Natural killer cell (primary cell): ENCODE measurements at regions not wholly inside any gene's neighbourhood (a gene's known extent, or its start where the extent isn't known, plus 50 kb on each side); places are given as distances from the start of the nearest gene placed in this dataset.

Experiments used
- ATAC-seq, 3 donors: fragments of 150-1000 bp in 2 of 3; fragments of 200-7000 bp in 1 of 3; cut with Tn5 transposase; 1 replicate in 1 of 3; 2 replicates in 2 of 3; pipeline ENCODE4 v1.10.0; 2021; ENCODE audit warnings: mild to moderate bottlenecking in 2 of 3, moderate library complexity in 2 of 3
- DNase-seq, 2 donors: peaks; one replicate each; pipeline versions ENCODE4 v3.0.0 to v3.0.0-alpha.2; 2013 to 2021; ENCODE audit warnings: mixed read lengths in 1 of 2
- H3K27ac ChIP-seq: one replicate; pipeline ENCODE4 v1.5.1; 2013; ENCODE audit warnings: mild to moderate bottlenecking, low read length
- H3K27me3 ChIP-seq: one replicate; pipeline ENCODE4 v1.6.1; 2013; ENCODE audit warnings: low read length; ENCODE audit not compliant: control insufficient read depth, insufficient read depth
- H3K36me3 ChIP-seq: one replicate; pipeline ENCODE4 v1.6.1; 2013; ENCODE audit warnings: low read length; ENCODE audit not compliant: control insufficient read depth, insufficient read depth
- H3K4me1 ChIP-seq: one replicate; pipeline ENCODE4 v1.6.1; 2013; ENCODE audit warnings: low read length; ENCODE audit not compliant: control insufficient read depth, insufficient read depth
- H3K4me3 ChIP-seq: one replicate; pipeline ENCODE4 v1.5.1; 2013; ENCODE audit warnings: low read length
- H3K9me3 ChIP-seq: one replicate; pipeline ENCODE4 v1.6.1; 2013; ENCODE audit warnings: low read length; ENCODE audit not compliant: control insufficient read depth, insufficient read depth
- H3K27ac Mint-ChIP-seq, 2 donors: one replicate each; pipeline ENCODE4 v1.8.0; 2022; ENCODE audit warnings: mild to moderate bottlenecking in 2 of 2, mixed read lengths in 2 of 2, moderate library complexity in 1 of 2
- H3K27me3 Mint-ChIP-seq, 2 donors: one replicate each; pipeline ENCODE4 v1.8.0; 2022; ENCODE audit warnings: low read depth in 2 of 2, mixed read lengths in 2 of 2
- H3K36me3 Mint-ChIP-seq: one replicate; pipeline ENCODE4 v1.8.0; 2022; ENCODE audit warnings: mixed read lengths
- H3K4me1 Mint-ChIP-seq, 2 donors: one replicate each; pipeline ENCODE4 v1.8.0; 2022; ENCODE audit warnings: mixed read lengths in 2 of 2
- H3K4me3 Mint-ChIP-seq: one replicate; pipeline ENCODE4 v1.8.0; 2022; ENCODE audit warnings: mild to moderate bottlenecking, moderate library complexity, mixed read lengths
- H3K9me3 Mint-ChIP-seq, 2 donors: one replicate each; pipeline ENCODE4 v1.8.0; 2022; ENCODE audit warnings: mixed read lengths in 2 of 2
- WGBS: methylation state at CpG from one replicate; pipeline ENCODE4 v1.1.7; 2013; ENCODE audit warnings: missing lambda C conversion rate; ENCODE audit not compliant: insufficient coverage; 5-methylcytosine and 5-hydroxymethylcytosine counted together
- intact Hi-C: fragments of 100-400 bp; cut with micrococcal nuclease; formaldehyde crosslinking; loops from one replicate; pipeline ENCODE4 v1.14.2; 2022
- TF ChIP-seq, protein P1 (sequence below): fragments of 200-600 bp; IDR thresholded peaks from one replicate; pipeline ENCODE4 v1.8.0; 2022; ENCODE audit warnings: antibody characterized with exemption

DNA sequence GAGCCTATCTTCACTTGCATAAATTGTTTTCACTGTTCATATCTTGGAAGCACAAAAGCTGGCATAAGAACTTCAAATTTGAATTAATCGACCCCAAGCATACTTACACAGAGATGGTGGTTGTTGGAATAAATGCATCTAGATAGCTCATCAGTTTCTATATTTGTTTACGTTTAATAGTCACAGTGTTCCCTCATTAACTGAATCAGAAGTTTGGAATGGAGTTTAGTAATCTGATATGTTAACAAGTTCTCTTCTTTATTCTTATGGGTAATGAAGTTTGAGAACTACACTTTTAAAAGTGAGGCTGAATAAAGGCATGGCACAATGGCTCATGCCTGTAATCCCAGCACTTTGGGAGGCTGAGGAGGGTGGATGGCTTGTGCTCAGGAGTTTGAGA lies 886.7 kb upstream of the PCDH20 start:
- H3K27me3 ChIP-seq = no peaks in the 10 kb centered on the region
- no peaks in the 10 kb centered on the region for H3K36me3 ChIP-seq
- TF ChIP-seq, protein P1, sequence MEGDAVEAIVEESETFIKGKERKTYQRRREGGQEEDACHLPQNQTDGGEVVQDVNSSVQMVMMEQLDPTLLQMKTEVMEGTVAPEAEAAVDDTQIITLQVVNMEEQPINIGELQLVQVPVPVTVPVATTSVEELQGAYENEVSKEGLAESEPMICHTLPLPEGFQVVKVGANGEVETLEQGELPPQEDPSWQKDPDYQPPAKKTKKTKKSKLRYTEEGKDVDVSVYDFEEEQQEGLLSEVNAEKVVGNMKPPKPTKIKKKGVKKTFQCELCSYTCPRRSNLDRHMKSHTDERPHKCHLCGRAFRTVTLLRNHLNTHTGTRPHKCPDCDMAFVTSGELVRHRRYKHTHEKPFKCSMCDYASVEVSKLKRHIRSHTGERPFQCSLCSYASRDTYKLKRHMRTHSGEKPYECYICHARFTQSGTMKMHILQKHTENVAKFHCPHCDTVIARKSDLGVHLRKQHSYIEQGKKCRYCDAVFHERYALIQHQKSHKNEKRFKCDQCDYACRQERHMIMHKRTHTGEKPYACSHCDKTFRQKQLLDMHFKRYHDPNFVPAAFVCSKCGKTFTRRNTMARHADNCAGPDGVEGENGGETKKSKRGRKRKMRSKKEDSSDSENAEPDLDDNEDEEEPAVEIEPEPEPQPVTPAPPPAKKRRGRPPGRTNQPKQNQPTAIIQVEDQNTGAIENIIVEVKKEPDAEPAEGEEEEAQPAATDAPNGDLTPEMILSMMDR = no peak
- no peaks in the 10 kb centered on the region for H3K4me1 ChIP-seq
- H3K27ac Mint-ChIP-seq = no peak overlapping the region
- H3K9me3 Mint-ChIP-seq = peaks cover 4 to 11% of the 10 kb centered on the region in 2 donors
- H3K27me3 Mint-ChIP-seq = no peaks in the 10 kb centered on the region
- WGBS = no CpG with 5 or more reads among the region's 2 CpGs
- no peak for DNase-seq
- H3K4me3 Mint-ChIP-seq = no peak overlapping the region
- ATAC-seq = no peak
- no peak overlapping the region for H3K4me3 ChIP-seq
- H3K9me3 ChIP-seq = no peaks in the 10 kb centered on the region
- intact Hi-C loops = no loop called here
- H3K4me1 Mint-ChIP-seq = no peaks in the 10 kb centered on the region
- H3K36me3 Mint-ChIP-seq = no peaks in the 10 kb centered on the region
- no peak overlapping the region for H3K27ac ChIP-seq

DNA sequence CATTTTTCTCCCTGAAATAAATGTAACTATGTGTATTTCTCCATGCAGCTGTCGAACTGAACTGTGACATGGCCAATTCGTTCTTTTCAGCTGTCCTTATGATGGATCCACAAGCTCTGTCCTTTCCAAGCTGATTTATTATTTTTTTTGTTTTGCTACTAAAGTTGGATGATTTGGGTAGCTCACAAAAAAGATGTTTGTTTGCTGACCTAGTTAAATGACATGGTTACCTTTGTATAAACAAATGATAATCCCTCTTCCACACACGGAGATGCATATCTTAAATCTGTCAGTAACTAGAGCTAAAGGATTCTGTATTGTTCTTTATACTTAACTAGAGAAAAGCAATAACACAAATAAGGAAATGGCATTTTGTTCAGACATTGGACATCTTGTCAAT lies 884.3 kb upstream of the PCDH20 start:
- H3K9me3 ChIP-seq = no peaks in the 10 kb centered on the region
- Mint-ChIP-seq H3K9me3 (peaks cover 4 to 11% of the 10 kb centered on the region in 2 donors), H3K4me1 (no peaks in the 10 kb centered on the region), H3K27me3 (no peaks in the 10 kb centered on the region), H3K4me3 (no peak overlapping the region), H3K36me3 (no peaks in the 10 kb centered on the region), H3K27ac (no peak overlapping the region)
- TF ChIP-seq, protein P1 = no peak
- no peaks in the 10 kb centered on the region for H3K27me3 ChIP-seq
- ATAC-seq (no peak), DNase-seq (no peak)
- WGBS = 70% methylated on average over 2 of the region's 3 CpGs
- H3K36me3 ChIP-seq = no peaks in the 10 kb centered on the region
- H3K27ac ChIP-seq = no peak overlapping the region
- H3K4me1 ChIP-seq = no peaks in the 10 kb centered on the region
- intact Hi-C loops = no loop called here
- H3K4me3 ChIP-seq = no peak overlapping the region

DNA sequence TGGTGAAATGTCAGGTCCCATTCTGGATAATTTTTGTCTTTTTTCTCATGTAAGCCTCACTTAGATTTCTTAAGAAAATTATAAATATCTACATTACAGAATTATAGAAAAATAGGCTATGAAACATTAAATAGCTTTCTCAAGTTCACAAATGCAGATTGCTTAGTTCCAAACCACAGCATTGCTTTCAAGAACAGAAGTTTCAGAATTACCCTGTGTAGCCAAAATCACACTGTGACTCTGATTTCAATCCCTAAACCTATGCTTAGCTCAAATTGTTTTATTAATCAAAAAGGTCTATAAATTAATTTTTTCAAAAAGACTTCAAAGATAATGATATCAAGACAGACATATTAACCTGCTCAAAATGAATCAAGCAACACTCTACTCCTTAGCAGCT lies 881.2 kb upstream of the PCDH20 start:
- Histone ChIP-seq H3K9me3 (no peaks in the 10 kb centered on the region), H3K4me3 (no peak overlapping the region), H3K27ac (no peak overlapping the region), H3K36me3 (no peaks in the 10 kb centered on the region), H3K27me3 (no peaks in the 10 kb centered on the region), H3K4me1 (no peaks in the 10 kb centered on the region)
- no peak for ATAC-seq
- TF ChIP-seq, protein P1 = no peak
- H3K9me3 Mint-ChIP-seq = peaks cover 3 to 8% of the 10 kb centered on the region in 2 donors
- H3K4me3 Mint-ChIP-seq = no peak overlapping the region
- intact Hi-C loops = no loop called here
- H3K27me3 Mint-ChIP-seq = no peaks in the 10 kb centered on the region
- no peak overlapping the region for H3K27ac Mint-ChIP-seq
- H3K36me3 Mint-ChIP-seq = no peaks in the 10 kb centered on the region
- no peak for DNase-seq
- H3K4me1 Mint-ChIP-seq = no peaks in the 10 kb centered on the region

DNA sequence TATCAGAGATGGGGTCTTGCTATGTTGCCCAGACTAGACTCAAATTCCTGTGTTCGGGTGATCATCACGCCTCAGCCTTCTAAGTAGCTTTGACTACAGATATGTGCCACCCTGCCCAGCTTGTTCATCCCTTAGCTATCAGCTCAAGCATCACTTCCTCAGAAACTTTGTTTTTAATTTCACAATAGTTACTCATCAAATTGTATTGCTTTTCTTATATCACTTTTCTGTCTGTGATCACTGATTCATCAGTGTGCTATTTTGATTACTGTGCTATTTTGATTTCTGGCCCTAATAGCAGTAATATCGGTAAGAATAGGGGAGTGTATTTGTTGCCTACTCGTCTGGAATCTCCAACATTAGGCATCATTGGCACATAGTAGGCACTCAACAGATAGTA lies 878.6 kb upstream of the PCDH20 start:
- no peaks in the 10 kb centered on the region for H3K4me1 ChIP-seq
- 93% methylated on average over 3 of the region's 4 CpGs for WGBS
- no peak overlapping the region for H3K27ac ChIP-seq
- no peaks in the 10 kb centered on the region for H3K36me3 ChIP-seq
- no peak overlapping the region for H3K4me3 ChIP-seq
- Mint-ChIP-seq H3K36me3 (no peaks in the 10 kb centered on the region), H3K9me3 (peaks cover 4 to 15% of the 10 kb centered on the region in 2 donors), H3K27ac (no peak overlapping the region), H3K4me1 (no peaks in the 10 kb centered on the region), H3K27me3 (no peaks in the 10 kb centered on the region), H3K4me3 (no peak overlapping the region)
- no peak for DNase-seq
- H3K9me3 ChIP-seq = no peaks in the 10 kb centered on the region
- no peaks in the 10 kb centered on the region for H3K27me3 ChIP-seq
- TF ChIP-seq, protein P1 = no peak
- intact Hi-C loops = no loop called here
- ATAC-seq = no peak
